T-helper 17 cell (primary cell): ENCODE measurements at regions not wholly inside any gene's neighbourhood (a gene's known extent, or its start where the extent isn't known, plus 50 kb on each side); places are given as distances from the start of the nearest gene placed in this dataset.

ENCODE experiments used
- ATAC-seq: fragments of 150-1000 bp; cut with Tn5 transposase; 2 replicates; pipeline ENCODE4 v1.10.0; 2021; ENCODE audit warnings: mild to moderate bottlenecking, moderate library complexity
- DNase-seq, 3 donors: peaks; one replicate each; pipeline versions ENCODE4 v3.0.0 to v3.0.0-alpha.2; 2020 to 2021
- H3K9me3 ChIP-seq: one replicate; pipeline ENCODE4 v1.7.0; 2013; ENCODE audit warnings: low read length, mild to moderate bottlenecking; ENCODE audit not compliant: control insufficient read depth, poor library complexity, severe bottlenecking
- H3K27ac Mint-ChIP-seq: one replicate; pipeline ENCODE4 v1.8.0; 2022; ENCODE audit warnings: mild to moderate bottlenecking, moderate library complexity, mixed read lengths
- H3K27me3 Mint-ChIP-seq: one replicate; pipeline ENCODE4 v1.8.0; 2022; ENCODE audit warnings: mixed read lengths
- H3K36me3 Mint-ChIP-seq: one replicate; pipeline ENCODE4 v1.8.0; 2022; ENCODE audit warnings: low read depth, mixed read lengths
- H3K4me1 Mint-ChIP-seq: one replicate; pipeline ENCODE4 v1.8.0; 2022; ENCODE audit warnings: mild to moderate bottlenecking, mixed read lengths
- H3K4me3 Mint-ChIP-seq: one replicate; pipeline ENCODE4 v1.8.0; 2022; ENCODE audit warnings: mild to moderate bottlenecking, moderate library complexity, mixed read lengths

GRCh38 chr21:38057626-38058025, 141.4 kb upstream of the KCNJ6 start:
- no peaks in the 10 kb centered on the region for H3K27me3 Mint-ChIP-seq
- no peak overlapping the region for H3K27ac Mint-ChIP-seq
- no peaks in the 10 kb centered on the region for H3K36me3 Mint-ChIP-seq
- no peaks in the 10 kb centered on the region for H3K4me1 Mint-ChIP-seq
- DNase-seq: no peak
- no peak overlapping the region for H3K4me3 Mint-ChIP-seq
- no peak for ATAC-seq
- H3K9me3 ChIP-seq: no peaks in the 10 kb centered on the region

GRCh38 chr21:38060533-38060932, 144.3 kb upstream of the KCNJ6 start:
- Mint-ChIP-seq H3K4me1 (no peaks in the 10 kb centered on the region), H3K27ac (no peak overlapping the region), H3K36me3 (no peaks in the 10 kb centered on the region), H3K27me3 (peaks cover 6% of the 10 kb centered on the region), H3K4me3 (no peak overlapping the region)
- H3K9me3 ChIP-seq: no peaks in the 10 kb centered on the region
- DNase-seq: no peak
- no peak for ATAC-seq

- peaks cover 6% of the 10 kb centered on the region for H3K27me3 Mint-ChIP-seq
- no peak overlapping the region for H3K27ac Mint-ChIP-seq
- no peak overlapping the region for H3K4me3 Mint-ChIP-seq
- H3K4me1 Mint-ChIP-seq: no peaks in the 10 kb centered on the region
- no peaks in the 10 kb centered on the region for H3K9me3 ChIP-seq
- H3K36me3 Mint-ChIP-seq: no peaks in the 10 kb centered on the region
- no peak for ATAC-seq
- no peak for DNase-seq
These were observed 151.0 kb upstream of the KCNJ6 start for GRCh38 chr21:38067086-38067739.

GRCh38 chr21:38072489-38072888, 156.2 kb upstream of the KCNJ6 start:
- ATAC-seq (no peak), DNase-seq (no peak)
- H3K36me3 Mint-ChIP-seq: no peaks in the 10 kb centered on the region
- no peaks in the 10 kb centered on the region for H3K27me3 Mint-ChIP-seq
- no peaks in the 10 kb centered on the region for H3K9me3 ChIP-seq
- no peaks in the 10 kb centered on the region for H3K4me1 Mint-ChIP-seq
- H3K4me3 Mint-ChIP-seq: no peak overlapping the region
- no peak overlapping the region for H3K27ac Mint-ChIP-seq

GRCh38 chr21:38075833-38076587, 159.8 kb upstream of the KCNJ6 start:
- no peaks in the 10 kb centered on the region for H3K9me3 ChIP-seq
- DNase-seq (no peak), ATAC-seq (no peak)
- Mint-ChIP-seq H3K4me3 (no peak overlapping the region), H3K27me3 (no peaks in the 10 kb centered on the region), H3K36me3 (no peaks in the 10 kb centered on the region), H3K27ac (no peak overlapping the region), H3K4me1 (no peaks in the 10 kb centered on the region)

- Mint-ChIP-seq H3K27ac (no peak overlapping the region), H3K4me1 (no peaks in the 10 kb centered on the region), H3K27me3 (no peaks in the 10 kb centered on the region), H3K36me3 (no peaks in the 10 kb centered on the region), H3K4me3 (no peak overlapping the region)
- ATAC-seq: no peak
- DNase-seq: no peak
- no peaks in the 10 kb centered on the region for H3K9me3 ChIP-seq
These were observed 161.3 kb upstream of the KCNJ6 start for GRCh38 chr21:38077569-38077968.

GRCh38 chr21:38080888-38081287, 164.6 kb upstream of the KCNJ6 start:
- no peaks in the 10 kb centered on the region for H3K36me3 Mint-ChIP-seq
- DNase-seq: no peak
- no peaks in the 10 kb centered on the region for H3K9me3 ChIP-seq
- H3K4me3 Mint-ChIP-seq: no peak overlapping the region
- no peak for ATAC-seq
- no peak overlapping the region for H3K27ac Mint-ChIP-seq
- H3K4me1 Mint-ChIP-seq: no peaks in the 10 kb centered on the region
- H3K27me3 Mint-ChIP-seq: no peaks in the 10 kb centered on the region

GRCh38 chr21:38081708-38082107, 165.5 kb upstream of the KCNJ6 start:
- H3K4me3 Mint-ChIP-seq: no peak overlapping the region
- H3K4me1 Mint-ChIP-seq: no peaks in the 10 kb centered on the region
- no peak overlapping the region for H3K27ac Mint-ChIP-seq
- DNase-seq: no peak
- ATAC-seq: no peak
- no peaks in the 10 kb centered on the region for H3K27me3 Mint-ChIP-seq
- no peaks in the 10 kb centered on the region for H3K9me3 ChIP-seq
- no peaks in the 10 kb centered on the region for H3K36me3 Mint-ChIP-seq

GRCh38 chr21:38082936-38083485, 166.8 kb upstream of the KCNJ6 start:
- no peaks in the 10 kb centered on the region for H3K36me3 Mint-ChIP-seq
- H3K27me3 Mint-ChIP-seq: no peaks in the 10 kb centered on the region
- H3K9me3 ChIP-seq: no peaks in the 10 kb centered on the region
- no peak for DNase-seq
- no peaks in the 10 kb centered on the region for H3K4me1 Mint-ChIP-seq
- ATAC-seq: no peak
- no peak overlapping the region for H3K4me3 Mint-ChIP-seq
- H3K27ac Mint-ChIP-seq: no peak overlapping the region

GRCh38 chr21:38083535-38083934, 167.3 kb upstream of the KCNJ6 start:
- no peaks in the 10 kb centered on the region for H3K36me3 Mint-ChIP-seq
- no peak for DNase-seq
- no peak overlapping the region for H3K4me3 Mint-ChIP-seq

GRCh38 chr21:38086580-38086979, 170.2 kb upstream of the KCNJ15 start:
- H3K9me3 ChIP-seq: peaks cover 2% of the 10 kb centered on the region
- no peak overlapping the region for H3K27ac Mint-ChIP-seq
- no peaks in the 10 kb centered on the region for H3K27me3 Mint-ChIP-seq
- no peak overlapping the region for H3K4me3 Mint-ChIP-seq
- DNase-seq (no peak), ATAC-seq (no peak)
- no peaks in the 10 kb centered on the region for H3K4me1 Mint-ChIP-seq
- no peaks in the 10 kb centered on the region for H3K36me3 Mint-ChIP-seq

More at GRCh38 chr21:38083535-38083934, 167.3 kb upstream of the KCNJ6 start:
- ATAC-seq: no peak
- no peak overlapping the region for H3K27ac Mint-ChIP-seq
- H3K4me1 Mint-ChIP-seq: no peaks in the 10 kb centered on the region
- no peaks in the 10 kb centered on the region for H3K27me3 Mint-ChIP-seq
- H3K9me3 ChIP-seq: no peaks in the 10 kb centered on the region

- no peak overlapping the region for H3K27ac Mint-ChIP-seq
- H3K9me3 ChIP-seq: peaks cover 2% of the 10 kb centered on the region
- DNase-seq: no peak
- no peaks in the 10 kb centered on the region for H3K27me3 Mint-ChIP-seq
- H3K36me3 Mint-ChIP-seq: no peaks in the 10 kb centered on the region
- H3K4me1 Mint-ChIP-seq: no peaks in the 10 kb centered on the region
- no peak overlapping the region for H3K4me3 Mint-ChIP-seq
- no peak for ATAC-seq
These were observed 167.7 kb upstream of the KCNJ15 start for GRCh38 chr21:38088916-38089762.

GRCh38 chr21:38089763-38090046, 167.1 kb upstream of the KCNJ15 start:
- Mint-ChIP-seq H3K27ac (no peak overlapping the region), H3K4me3 (no peak overlapping the region), H3K27me3 (no peaks in the 10 kb centered on the region), H3K36me3 (no peaks in the 10 kb centered on the region), H3K4me1 (no peaks in the 10 kb centered on the region)
- no peak for DNase-seq
- H3K9me3 ChIP-seq: peaks cover 2% of the 10 kb centered on the region
- ATAC-seq: no peak
